Liver (tissue), 8 donors: ENCODE measurements at regions not wholly inside any gene's neighbourhood (a gene's known extent, or its start where the extent isn't known, plus 50 kb on each side); places are given as distances from the start of the nearest gene placed in this dataset.

Experiments
- DNase-seq: peaks from one replicate; pipeline ENCODE4 v3.0.0-alpha.2; 2017; ENCODE audit warnings: low spot score
- H3K27ac ChIP-seq, 2 donors: one replicate each; pipeline ENCODE4 v1.7.0; 2013; ENCODE audit warnings: inconsistent platforms in 2 of 2, low read length in 2 of 2, control low read depth in 1 of 2, low read depth in 1 of 2, mild to moderate bottlenecking in 1 of 2
- H3K27me3 ChIP-seq, 4 donors: one replicate each; pipeline versions ENCODE4 v1.6.1 to v1.7.0; 2013; ENCODE audit warnings: low read length in 3 of 4, inconsistent platforms in 1 of 4, mild to moderate bottlenecking in 1 of 4, moderate library complexity in 1 of 4; ENCODE audit not compliant: control insufficient read depth in 4 of 4, insufficient read depth in 4 of 4
- H3K36me3 ChIP-seq, 4 donors: one replicate each; pipeline versions ENCODE4 v1.6.1 to v1.7.0; 2013; ENCODE audit warnings: low read length in 3 of 4, mild to moderate bottlenecking in 3 of 4, low read depth in 1 of 4, moderate library complexity in 1 of 4; ENCODE audit not compliant: control insufficient read depth in 4 of 4, insufficient read depth in 3 of 4
- H3K4me1 ChIP-seq, 4 donors: one replicate each; pipeline versions ENCODE4 v1.6.1 to v1.7.0; 2013; ENCODE audit warnings: low read length in 3 of 4, mild to moderate bottlenecking in 3 of 4, moderate library complexity in 1 of 4; ENCODE audit not compliant: control insufficient read depth in 4 of 4, insufficient read depth in 4 of 4
- H3K4me3 ChIP-seq, 3 donors: one replicate each; pipeline versions ENCODE4 v1.6.1 to v1.7.0; 2013; ENCODE audit warnings: low read length in 3 of 3, control low read depth in 1 of 3, low read depth in 1 of 3, mild to moderate bottlenecking in 1 of 3
- H3K9ac ChIP-seq, 2 donors: one replicate each; pipeline ENCODE4 v1.7.0; 2013; ENCODE audit warnings: low read length in 2 of 2, mild to moderate bottlenecking in 2 of 2, moderate library complexity in 2 of 2, control low read depth in 1 of 2, low read depth in 1 of 2
- H3K9me3 ChIP-seq, 4 donors: one replicate each; pipeline versions ENCODE4 v1.6.1 to v1.7.0; 2013; ENCODE audit warnings: low read length in 3 of 4; ENCODE audit not compliant: control insufficient read depth in 4 of 4
- EGR1 ChIP-seq, 2 donors: IDR thresholded peaks; 2 replicates each; pipeline ENCODE4 v1.6.1; 2016 to 2018; ENCODE audit warnings: antibody characterized with exemption in 2 of 2, low read depth in 2 of 2
- FOXA1 ChIP-seq: IDR thresholded peaks from 2 replicates; pipeline ENCODE4 v1.6.1; 2016; ENCODE audit warnings: antibody characterized with exemption
- FOXA2 ChIP-seq: IDR thresholded peaks from 2 replicates; pipeline ENCODE4 v1.6.1; 2016; ENCODE audit warnings: antibody characterized with exemption
- GABPA ChIP-seq, 2 donors: IDR thresholded peaks in 1 of 2; conservative IDR thresholded peaks in 1 of 2; 2 replicates each; pipeline ENCODE4 v1.6.1; 2016; ENCODE audit warnings: antibody characterized with exemption in 2 of 2, mild to moderate bottlenecking in 1 of 2, moderate library complexity in 1 of 2
- HNF4A ChIP-seq, 2 donors: conservative IDR thresholded peaks; 2 replicates each; pipeline ENCODE4 v1.6.1; 2016; ENCODE audit warnings: antibody characterized with exemption in 2 of 2, mild to moderate bottlenecking in 2 of 2
- HNF4G ChIP-seq: IDR thresholded peaks from 2 replicates; pipeline ENCODE4 v1.6.1; 2016; ENCODE audit warnings: antibody characterized with exemption
- JUND ChIP-seq, 2 donors: IDR thresholded peaks; 2 replicates each; pipeline ENCODE4 v1.6.1; 2016; ENCODE audit warnings: antibody characterized with exemption in 2 of 2
- NR2F2 ChIP-seq: IDR thresholded peaks from 2 replicates; pipeline ENCODE4 v1.6.1; 2016; ENCODE audit warnings: antibody characterized with exemption
- RAD21 ChIP-seq, 2 donors: IDR thresholded peaks; 2 replicates each; pipeline ENCODE4 v1.6.1; 2016; ENCODE audit warnings: antibody characterized with exemption in 2 of 2, mild to moderate bottlenecking in 2 of 2
- RXRA ChIP-seq, 2 donors: IDR thresholded peaks; 2 replicates each; pipeline ENCODE4 v1.6.1; 2017 to 2018; ENCODE audit warnings: antibody characterized with exemption in 2 of 2, mild to moderate bottlenecking in 1 of 2
- SP1 ChIP-seq: IDR thresholded peaks from 2 replicates; pipeline ENCODE4 v1.6.1; 2018; ENCODE audit warnings: antibody characterized with exemption, mild to moderate bottlenecking
- TAF1 ChIP-seq: conservative IDR thresholded peaks from 2 replicates; pipeline ENCODE4 v1.6.1; 2016; ENCODE audit warnings: antibody characterized with exemption, mild to moderate bottlenecking
- YY1 ChIP-seq: IDR thresholded peaks from 2 replicates; pipeline ENCODE4 v1.6.1; 2016; ENCODE audit warnings: antibody characterized with exemption, mild to moderate bottlenecking
- ZBTB33 ChIP-seq: IDR thresholded peaks from 2 replicates; pipeline ENCODE4 v1.6.1; 2016; ENCODE audit warnings: antibody characterized with exemption
- WGBS: extraction: QIAGEN DNeasy Blood & Tissue Kit; methylation state at CpG from one replicate; pipeline ENCODE4 v1.1.7; 2013; 5-methylcytosine and 5-hydroxymethylcytosine counted together
- TF ChIP-seq, protein P1 (sequence below): IDR thresholded peaks from 2 replicates; pipeline ENCODE4 v1.6.1; 2016; ENCODE audit warnings: antibody characterized with exemption
- TF ChIP-seq, protein P2 (sequence below): IDR thresholded peaks from 2 replicates; pipeline ENCODE4 v1.6.1; 2016; ENCODE audit warnings: antibody characterized with exemption
- TF ChIP-seq, protein P3 (sequence below): fragments of 150-350 bp; IDR thresholded peaks from 2 replicates; pipeline ENCODE4 v1.5.1; 2017; ENCODE audit warnings: improper control_type of control experiment, low read depth, low read length; ENCODE audit not compliant: missing input control
- TF ChIP-seq, protein P4 (sequence below): IDR thresholded peaks from 2 replicates; pipeline ENCODE4 v1.6.1; 2016; ENCODE audit warnings: antibody characterized with exemption, mild to moderate bottlenecking
- donor health status: healthy.
- donor health status: healthy.
- donor health status: healthy.
- donor health status: healthy.
- donor health status: healthy.

GRCh38 chr1:90100566-90100965 lies 105.7 kb downstream of the ZNF326 start:
- TF ChIP-seq, protein P1, sequence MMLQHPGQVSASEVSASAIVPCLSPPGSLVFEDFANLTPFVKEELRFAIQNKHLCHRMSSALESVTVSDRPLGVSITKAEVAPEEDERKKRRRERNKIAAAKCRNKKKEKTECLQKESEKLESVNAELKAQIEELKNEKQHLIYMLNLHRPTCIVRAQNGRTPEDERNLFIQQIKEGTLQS = no peak
- no peak for TF ChIP-seq FOXA1
- no peak for TF ChIP-seq HNF4G
- TF ChIP-seq YY1 = no peak
- TF ChIP-seq, protein P2, sequence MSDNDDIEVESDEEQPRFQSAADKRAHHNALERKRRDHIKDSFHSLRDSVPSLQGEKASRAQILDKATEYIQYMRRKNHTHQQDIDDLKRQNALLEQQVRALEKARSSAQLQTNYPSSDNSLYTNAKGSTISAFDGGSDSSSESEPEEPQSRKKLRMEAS = no peak
- TF ChIP-seq EGR1 (IDR thresholded peaks at IDR 0.05; ENCODE audit: low read depth in 2 of 2) = no peak
- TF ChIP-seq ZBTB33 = no peak
- TF ChIP-seq RXRA (IDR thresholded peaks at IDR 0.05) = no peak
- no peak for TF ChIP-seq TAF1
- TF ChIP-seq GABPA (IDR thresholded peaks at IDR 0.05 in 1 of 2, conservative IDR thresholded peaks at IDR 0.05 in 1 of 2) = no peak
- no peak for TF ChIP-seq FOXA2
- TF ChIP-seq, protein P3, sequence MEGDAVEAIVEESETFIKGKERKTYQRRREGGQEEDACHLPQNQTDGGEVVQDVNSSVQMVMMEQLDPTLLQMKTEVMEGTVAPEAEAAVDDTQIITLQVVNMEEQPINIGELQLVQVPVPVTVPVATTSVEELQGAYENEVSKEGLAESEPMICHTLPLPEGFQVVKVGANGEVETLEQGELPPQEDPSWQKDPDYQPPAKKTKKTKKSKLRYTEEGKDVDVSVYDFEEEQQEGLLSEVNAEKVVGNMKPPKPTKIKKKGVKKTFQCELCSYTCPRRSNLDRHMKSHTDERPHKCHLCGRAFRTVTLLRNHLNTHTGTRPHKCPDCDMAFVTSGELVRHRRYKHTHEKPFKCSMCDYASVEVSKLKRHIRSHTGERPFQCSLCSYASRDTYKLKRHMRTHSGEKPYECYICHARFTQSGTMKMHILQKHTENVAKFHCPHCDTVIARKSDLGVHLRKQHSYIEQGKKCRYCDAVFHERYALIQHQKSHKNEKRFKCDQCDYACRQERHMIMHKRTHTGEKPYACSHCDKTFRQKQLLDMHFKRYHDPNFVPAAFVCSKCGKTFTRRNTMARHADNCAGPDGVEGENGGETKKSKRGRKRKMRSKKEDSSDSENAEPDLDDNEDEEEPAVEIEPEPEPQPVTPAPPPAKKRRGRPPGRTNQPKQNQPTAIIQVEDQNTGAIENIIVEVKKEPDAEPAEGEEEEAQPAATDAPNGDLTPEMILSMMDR = no peak
- TF ChIP-seq JUND (IDR thresholded peaks at IDR 0.05) = no peak
- no peak for TF ChIP-seq RAD21 (IDR thresholded peaks at IDR 0.05)
- no peak for TF ChIP-seq HNF4A (conservative IDR thresholded peaks at IDR 0.05)
- TF ChIP-seq SP1 = no peak
- TF ChIP-seq, protein P4, sequence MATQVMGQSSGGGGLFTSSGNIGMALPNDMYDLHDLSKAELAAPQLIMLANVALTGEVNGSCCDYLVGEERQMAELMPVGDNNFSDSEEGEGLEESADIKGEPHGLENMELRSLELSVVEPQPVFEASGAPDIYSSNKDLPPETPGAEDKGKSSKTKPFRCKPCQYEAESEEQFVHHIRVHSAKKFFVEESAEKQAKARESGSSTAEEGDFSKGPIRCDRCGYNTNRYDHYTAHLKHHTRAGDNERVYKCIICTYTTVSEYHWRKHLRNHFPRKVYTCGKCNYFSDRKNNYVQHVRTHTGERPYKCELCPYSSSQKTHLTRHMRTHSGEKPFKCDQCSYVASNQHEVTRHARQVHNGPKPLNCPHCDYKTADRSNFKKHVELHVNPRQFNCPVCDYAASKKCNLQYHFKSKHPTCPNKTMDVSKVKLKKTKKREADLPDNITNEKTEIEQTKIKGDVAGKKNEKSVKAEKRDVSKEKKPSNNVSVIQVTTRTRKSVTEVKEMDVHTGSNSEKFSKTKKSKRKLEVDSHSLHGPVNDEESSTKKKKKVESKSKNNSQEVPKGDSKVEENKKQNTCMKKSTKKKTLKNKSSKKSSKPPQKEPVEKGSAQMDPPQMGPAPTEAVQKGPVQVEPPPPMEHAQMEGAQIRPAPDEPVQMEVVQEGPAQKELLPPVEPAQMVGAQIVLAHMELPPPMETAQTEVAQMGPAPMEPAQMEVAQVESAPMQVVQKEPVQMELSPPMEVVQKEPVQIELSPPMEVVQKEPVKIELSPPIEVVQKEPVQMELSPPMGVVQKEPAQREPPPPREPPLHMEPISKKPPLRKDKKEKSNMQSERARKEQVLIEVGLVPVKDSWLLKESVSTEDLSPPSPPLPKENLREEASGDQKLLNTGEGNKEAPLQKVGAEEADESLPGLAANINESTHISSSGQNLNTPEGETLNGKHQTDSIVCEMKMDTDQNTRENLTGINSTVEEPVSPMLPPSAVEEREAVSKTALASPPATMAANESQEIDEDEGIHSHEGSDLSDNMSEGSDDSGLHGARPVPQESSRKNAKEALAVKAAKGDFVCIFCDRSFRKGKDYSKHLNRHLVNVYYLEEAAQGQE = no peak
- TF ChIP-seq NR2F2 = no peak
- H3K9ac ChIP-seq = no peak overlapping the region
- WGBS = 92% methylated on average over 4 of the region's 4 CpGs
- DNase-seq = no peak
- H3K27me3 ChIP-seq = peaks cover 0 to 3% (median 0%) of the 10 kb centered on the region in 4 donors
- H3K4me1 ChIP-seq = no peaks in the 10 kb centered on the region
- no peak overlapping the region for H3K27ac ChIP-seq
- H3K36me3 ChIP-seq = no peaks in the 10 kb centered on the region
- H3K4me3 ChIP-seq = no peak overlapping the region
- peaks cover 0 to 5% (median 2%) of the 10 kb centered on the region in 4 donors for H3K9me3 ChIP-seq
